Trophoblast cell (in vitro differentiated cells and primary cell): ENCODE measurements at regions not wholly inside any gene's neighbourhood (a gene's known extent, or its start where the extent isn't known, plus 50 kb on each side); places are given as distances from the start of the nearest gene placed in this dataset.

ENCODE experiments used
- DNase-seq, 2 donors: peaks; one replicate each; pipeline ENCODE4 v3.0.0-alpha.2; 2016
- H2AFZ ChIP-seq: 2 replicates; pipeline ENCODE4 v1.6.1; 2013; ENCODE audit warnings: low read length, moderate library complexity, mild to moderate bottlenecking; ENCODE audit not compliant: insufficient read depth, poor library complexity
- H2AK5ac ChIP-seq: 2 replicates; pipeline ENCODE4 v1.6.1; 2013; ENCODE audit warnings: mild to moderate bottlenecking, low read length
- H2BK120ac ChIP-seq: 2 replicates; pipeline ENCODE4 v1.6.1; 2013; ENCODE audit warnings: low read length, mild to moderate bottlenecking, moderate library complexity; ENCODE audit not compliant: insufficient read depth, poor library complexity
- H2BK12ac ChIP-seq: 2 replicates; pipeline ENCODE4 v1.6.1; 2013; ENCODE audit warnings: mild to moderate bottlenecking, low read length, moderate library complexity
- H2BK5ac ChIP-seq: 2 replicates; pipeline ENCODE4 v1.6.1; 2013; ENCODE audit warnings: low read length, low read depth, moderate library complexity, mild to moderate bottlenecking; ENCODE audit not compliant: poor library complexity
- H3K14ac ChIP-seq: 2 replicates; pipeline ENCODE4 v1.6.1; 2013; ENCODE audit warnings: mild to moderate bottlenecking, low read length
- H3K18ac ChIP-seq: 2 replicates; pipeline ENCODE4 v1.6.1; 2013; ENCODE audit warnings: mild to moderate bottlenecking, low read length
- H3K23ac ChIP-seq: 2 replicates; pipeline ENCODE4 v1.6.1; 2013; ENCODE audit warnings: low read length
- H3K27ac ChIP-seq: 2 replicates; pipeline ENCODE4 v1.5.1; 2013; ENCODE audit warnings: low read depth, mild to moderate bottlenecking, inconsistent platforms, low read length, moderate library complexity
- H3K27me3 ChIP-seq: 2 replicates; pipeline ENCODE4 v1.6.1; 2013; ENCODE audit warnings: inconsistent platforms, mild to moderate bottlenecking, low read length, moderate library complexity; ENCODE audit not compliant: insufficient read depth
- H3K36me3 ChIP-seq, 2 experiments: 1 replicate in 1 of 2; 2 replicates in 1 of 2; pipeline ENCODE4 v1.6.1; 2013; ENCODE audit warnings: low read length in 2 of 2, mild to moderate bottlenecking in 2 of 2, moderate library complexity in 1 of 2; ENCODE audit not compliant: insufficient read depth in 2 of 2, control insufficient read depth in 1 of 2
- H3K4ac ChIP-seq: 2 replicates; pipeline ENCODE4 v1.6.1; 2013; ENCODE audit warnings: low read depth, mild to moderate bottlenecking, low read length, moderate library complexity
- H3K4me1 ChIP-seq, 2 experiments: 1 replicate in 1 of 2; 2 replicates in 1 of 2; pipeline ENCODE4 v1.6.1; 2013; ENCODE audit warnings: low read length in 2 of 2, mild to moderate bottlenecking in 2 of 2, moderate library complexity in 1 of 2; ENCODE audit not compliant: insufficient read depth in 2 of 2, control insufficient read depth in 1 of 2
- H3K4me2 ChIP-seq: 2 replicates; pipeline ENCODE4 v1.6.1; 2013; ENCODE audit warnings: inconsistent platforms, mild to moderate bottlenecking, low read length, moderate library complexity
- H3K4me3 ChIP-seq: 2 replicates; pipeline ENCODE4 v1.5.1; 2013; ENCODE audit warnings: mild to moderate bottlenecking, low read depth, low read length, inconsistent platforms
- H3K79me1 ChIP-seq: one replicate; pipeline ENCODE4 v1.6.1; 2013; ENCODE audit warnings: low read length
- H3K79me2 ChIP-seq: 2 replicates; pipeline ENCODE4 v1.6.1; 2013; ENCODE audit warnings: low read length, mild to moderate bottlenecking; ENCODE audit not compliant: control insufficient read depth, insufficient read depth, poor library complexity
- H3K9ac ChIP-seq: 2 replicates; pipeline ENCODE4 v1.6.1; 2013; ENCODE audit warnings: mild to moderate bottlenecking, low read length
- H3K9me3 ChIP-seq: 2 replicates; pipeline ENCODE4 v1.6.1; 2013; ENCODE audit warnings: low read depth, mild to moderate bottlenecking, control low read depth, inconsistent platforms, low read length; ENCODE audit not compliant: insufficient read depth
- H4K12ac ChIP-seq: 2 replicates; pipeline ENCODE4 v1.6.1; 2013; ENCODE audit warnings: low read depth, mild to moderate bottlenecking, low read length, moderate library complexity
- H4K8ac ChIP-seq: 2 replicates; pipeline ENCODE4 v1.6.1; 2013; ENCODE audit warnings: low read depth, mild to moderate bottlenecking, low read length, moderate library complexity
- H4K91ac ChIP-seq: one replicate; pipeline ENCODE4 v1.6.1; 2013; ENCODE audit warnings: low read depth, mild to moderate bottlenecking, low read length, moderate library complexity
- WGBS: extraction: QIAGEN DNeasy Blood & Tissue Kit; methylation state at CpG from one replicate; pipeline ENCODE4 v1.1.7; 2013; ENCODE audit warnings: missing lambda C conversion rate; ENCODE audit not compliant: insufficient read length, insufficient coverage; ENCODE audit errors: extremely low coverage; 5-methylcytosine and 5-hydroxymethylcytosine counted together

DNA sequence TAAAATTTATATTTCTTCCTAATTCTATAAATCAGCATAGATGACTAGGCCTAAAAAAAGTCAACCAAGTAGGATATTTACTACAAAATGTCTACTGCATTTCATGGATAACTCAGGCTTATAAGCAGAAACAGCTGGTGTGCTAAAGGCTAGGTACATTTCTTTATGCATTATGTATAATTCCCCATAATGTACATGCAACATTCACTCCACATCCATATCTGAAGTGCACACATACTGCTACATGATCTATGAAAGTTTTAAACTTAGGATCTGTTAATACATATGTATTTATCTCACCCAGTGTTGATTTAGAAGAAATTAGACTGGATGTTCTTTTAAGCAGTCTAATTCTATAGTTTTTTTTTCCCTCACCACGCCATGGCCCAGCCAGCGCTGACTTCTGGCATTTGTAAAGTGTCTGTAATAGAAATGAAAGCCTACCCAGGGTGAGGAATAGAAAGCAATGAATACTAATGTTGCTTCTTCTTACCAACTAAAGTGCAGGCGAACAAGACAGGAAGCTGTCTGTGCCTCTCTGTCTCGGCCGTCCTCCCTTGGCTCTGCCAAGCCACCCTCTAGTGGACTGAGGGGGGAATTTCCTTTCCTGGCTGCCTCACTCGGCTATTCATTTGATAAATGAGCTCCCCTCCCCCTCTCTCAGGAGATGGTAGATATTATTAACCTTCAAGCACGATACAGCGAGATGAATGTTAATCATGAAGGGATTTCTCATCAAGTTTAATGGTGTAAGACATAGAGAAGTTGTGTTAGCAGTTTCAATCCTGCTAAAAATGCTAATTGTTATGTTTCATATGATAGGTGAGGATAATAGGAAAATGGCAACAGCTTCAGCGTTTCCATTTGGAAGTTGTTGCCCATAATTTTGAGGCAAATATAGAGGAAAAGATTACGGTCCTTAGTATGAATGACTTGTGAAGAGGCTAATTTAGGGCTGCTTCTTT is 384.5 kb downstream of the MTX2 start:
- Histone ChIP-seq H2AK5ac (no peak overlapping the region), H2BK12ac (no peak overlapping the region), H4K12ac (no peak overlapping the region), H4K8ac (no peak overlapping the region), H3K14ac (no peak overlapping the region), H3K4me1 (no peaks in the 10 kb centered on the region), H3K79me2 (no peaks in the 10 kb centered on the region), H3K4me3 (no peak overlapping the region), H3K36me3 (no peaks in the 10 kb centered on the region), H3K4me2 (no peak overlapping the region), H3K9me3 (no peaks in the 10 kb centered on the region), H4K91ac (no peak overlapping the region), H3K18ac (no peak overlapping the region), H3K79me1 (peaks cover 2% of the 10 kb centered on the region), H2AFZ (no peak overlapping the region), H3K27ac (no peak overlapping the region), H3K23ac (no peak overlapping the region), H2BK5ac (no peak overlapping the region), H2BK120ac (no peak overlapping the region), H3K27me3 (no peaks in the 10 kb centered on the region), H3K4ac (no peak overlapping the region), H3K9ac (no peak overlapping the region)
- WGBS = no CpG with 5 or more reads among the region's 10 CpGs
- peak; percentile 54 to 77 for DNase-seq

DNA sequence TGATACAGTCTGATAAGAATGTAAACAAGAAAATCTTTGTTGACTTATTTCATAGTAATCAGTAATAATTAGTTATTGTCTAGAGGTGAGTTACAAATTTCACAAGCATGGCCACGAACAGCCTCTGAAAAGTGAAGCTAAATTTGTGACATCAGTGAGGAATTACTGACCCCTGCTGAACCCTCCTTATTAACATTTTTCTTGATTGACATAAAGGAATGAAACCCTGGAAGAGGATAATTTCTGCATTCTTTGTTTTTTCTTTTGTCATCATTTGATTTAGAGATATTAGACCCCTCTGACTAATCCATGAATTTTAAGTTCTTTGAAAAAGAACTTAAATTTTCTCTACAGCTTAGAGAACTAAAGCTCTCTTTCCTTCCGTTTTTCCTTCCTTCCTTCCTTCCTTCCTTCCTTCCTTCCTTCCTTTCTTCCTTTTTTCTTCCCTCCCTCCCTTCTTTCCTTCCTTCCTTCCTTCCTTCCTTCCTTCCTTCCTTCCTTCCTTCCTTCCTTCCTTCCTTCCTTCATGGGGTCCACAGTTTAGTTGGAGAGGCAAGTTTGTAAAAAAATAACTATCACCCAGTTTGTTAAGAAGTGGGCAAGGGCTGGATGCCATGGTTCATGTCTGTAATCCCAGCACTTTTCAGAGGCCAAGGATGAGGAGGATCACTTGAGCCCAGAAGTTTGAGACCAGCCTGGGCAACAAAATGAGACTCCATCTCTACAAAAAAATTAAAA is 387.0 kb downstream of the MTX2 start:
- no peaks in the 10 kb centered on the region for H3K36me3 ChIP-seq
- H3K9me3 ChIP-seq = no peaks in the 10 kb centered on the region
- no peak overlapping the region for H3K4me3 ChIP-seq
- no peak overlapping the region for H4K12ac ChIP-seq
- no peak overlapping the region for H3K18ac ChIP-seq
- no peak overlapping the region for H2AK5ac ChIP-seq
- no peaks in the 10 kb centered on the region for H3K27me3 ChIP-seq
- H2BK12ac ChIP-seq = no peak overlapping the region
- no peak overlapping the region for H4K91ac ChIP-seq
- no peak overlapping the region for H3K4ac ChIP-seq
- H2BK5ac ChIP-seq = no peak overlapping the region
- H3K9ac ChIP-seq = no peak overlapping the region
- H3K23ac ChIP-seq = no peak overlapping the region
- H3K27ac ChIP-seq = no peak overlapping the region
- H3K79me1 ChIP-seq = peaks cover 2% of the 10 kb centered on the region
- no peaks in the 10 kb centered on the region for H3K4me1 ChIP-seq
- no peak overlapping the region for H2BK120ac ChIP-seq
- H3K4me2 ChIP-seq = no peak overlapping the region
- no peak overlapping the region for H3K14ac ChIP-seq
- no peak for DNase-seq
- WGBS = no CpG with 5 or more reads among the region's 2 CpGs
- H4K8ac ChIP-seq = no peak overlapping the region
- no peaks in the 10 kb centered on the region for H3K79me2 ChIP-seq
- no peak overlapping the region for H2AFZ ChIP-seq

DNA sequence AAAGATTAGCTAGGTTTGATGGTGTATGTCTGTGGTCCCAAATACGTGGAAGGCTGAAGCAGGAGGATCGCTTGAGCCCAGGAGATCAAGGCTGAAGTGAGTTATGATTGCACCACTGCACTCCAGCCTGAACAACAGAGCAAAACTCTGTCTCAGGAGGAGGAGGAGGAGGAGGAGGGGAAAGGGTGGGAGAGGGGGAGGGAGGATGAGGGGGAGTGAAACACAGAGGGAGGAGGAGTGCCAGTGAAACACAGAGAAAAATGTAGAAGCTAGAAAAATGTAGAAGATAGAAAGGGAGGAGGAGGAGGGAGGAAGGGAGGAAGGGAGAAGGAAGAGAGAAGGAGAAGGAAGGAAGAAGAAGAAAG is 387.5 kb downstream of the MTX2 start:
- Histone ChIP-seq H3K9me3 (no peaks in the 10 kb centered on the region), H3K14ac (no peak overlapping the region), H2AK5ac (no peak overlapping the region), H4K12ac (no peak overlapping the region), H3K79me1 (peaks cover 2% of the 10 kb centered on the region), H3K36me3 (no peaks in the 10 kb centered on the region), H4K91ac (no peak overlapping the region), H3K23ac (no peak overlapping the region), H3K18ac (no peak overlapping the region), H2BK5ac (no peak overlapping the region), H2BK120ac (no peak overlapping the region), H2AFZ (no peak overlapping the region), H3K27ac (no peak overlapping the region), H3K79me2 (no peaks in the 10 kb centered on the region), H4K8ac (no peak overlapping the region), H2BK12ac (no peak overlapping the region), H3K4me2 (no peak overlapping the region), H3K4me3 (no peak overlapping the region), H3K4me1 (no peaks in the 10 kb centered on the region), H3K4ac (no peak overlapping the region), H3K9ac (no peak overlapping the region), H3K27me3 (no peaks in the 10 kb centered on the region)
- DNase-seq = no peak
- WGBS = no CpG with 5 or more reads among the region's 2 CpGs

DNA sequence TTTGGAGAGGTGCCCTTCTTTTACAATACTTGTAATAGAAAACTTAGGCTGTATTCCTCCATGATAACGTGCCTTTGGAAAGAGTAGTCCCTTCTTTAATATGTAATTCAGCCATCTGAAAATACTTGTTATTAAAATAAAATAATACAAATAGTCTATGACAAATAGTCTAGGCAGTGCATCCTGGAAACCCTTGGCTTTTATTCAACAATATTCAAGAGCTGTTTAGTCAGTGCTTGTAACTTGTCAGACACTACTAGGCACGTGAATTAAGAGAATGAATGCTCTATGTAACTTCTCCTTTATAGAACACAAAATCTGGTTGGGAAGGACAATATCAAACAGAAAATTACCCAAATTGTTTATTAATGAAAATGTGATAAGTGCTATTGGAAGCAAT is 388.2 kb downstream of the MTX2 start:
- Histone ChIP-seq H3K27ac (no peak overlapping the region), H2AK5ac (no peak overlapping the region), H3K79me2 (no peaks in the 10 kb centered on the region), H3K9ac (no peak overlapping the region), H2BK120ac (no peak overlapping the region), H3K36me3 (no peaks in the 10 kb centered on the region), H3K23ac (no peak overlapping the region), H3K4me1 (no peaks in the 10 kb centered on the region), H3K27me3 (no peaks in the 10 kb centered on the region), H3K18ac (no peak overlapping the region), H2BK5ac (no peak overlapping the region), H3K4me3 (no peak overlapping the region), H4K91ac (no peak overlapping the region), H2BK12ac (no peak overlapping the region), H3K14ac (no peak overlapping the region), H3K9me3 (no peaks in the 10 kb centered on the region), H2AFZ (no peak overlapping the region), H3K4ac (no peak overlapping the region), H3K4me2 (no peak overlapping the region), H4K8ac (no peak overlapping the region), H4K12ac (no peak overlapping the region), H3K79me1 (peaks cover 2% of the 10 kb centered on the region)
- no CpG with 5 or more reads among the region's 2 CpGs for WGBS
- DNase-seq = no peak
